GM13977 (cell line): ENCODE measurements at regions not wholly inside any gene's neighbourhood (a gene's known extent, or its start where the extent isn't known, plus 50 kb on each side); places are given as distances from the start of the nearest gene placed in this dataset.

ENCODE experiments used
- DNase-seq: peaks from one replicate; pipeline ENCODE4 v3.0.0; 2012; ENCODE audit warnings: low spot score
- CTCF ChIP-seq: IDR thresholded peaks from 2 replicates; pipeline ENCODE4 v1.5.1; 2012; ENCODE audit warnings: mild to moderate bottlenecking, control low read depth; ENCODE audit not compliant: insufficient read depth; ENCODE audit errors: extremely low read depth, missing control alignments
- in situ Hi-C: fragments of 300-500 bp; cut with MboI; formaldehyde crosslinking; loops from one replicate; pipeline ENCODE4 v1.12.0; 2022; ENCODE audit warnings: low sequenced_read_pairs, low pct_unique_long_range_greater_than_20kb, mixed read lengths, inconsistent platforms; ENCODE audit not compliant: unreplicated experiment

GRCh38 chr5:39518516-39518915 lies 93.7 kb upstream of the DAB2 start:
- no peak for DNase-seq
- in situ Hi-C loops = no loop called here
- TF ChIP-seq CTCF = no peak

GRCh38 chr5:39517800-39518199 lies 93.0 kb upstream of the DAB2 start:
- in situ Hi-C loops = no loop called here
- TF ChIP-seq CTCF = no peak

GRCh38 chr5:39515881-39516280 lies 91.1 kb upstream of the DAB2 start:
- no peak for TF ChIP-seq CTCF
- in situ Hi-C loops = no loop called here

More at GRCh38 chr5:39517800-39518199, 93.0 kb upstream of the DAB2 start:
- no peak for DNase-seq

GRCh38 chr5:39513236-39513635 lies 88.5 kb upstream of the DAB2 start:
- no peak for DNase-seq
- TF ChIP-seq CTCF = no peak
- in situ Hi-C loops = no loop called here

More at GRCh38 chr5:39515881-39516280, 91.1 kb upstream of the DAB2 start:
- DNase-seq = no peak

GRCh38 chr5:39506211-39506610 lies 81.4 kb upstream of the DAB2 start:
- no peak for DNase-seq
- in situ Hi-C loops = no loop called here
- TF ChIP-seq CTCF = no peak

- in situ Hi-C loops = no loop called here
- DNase-seq = no peak
- TF ChIP-seq CTCF = no peak
Measured at GRCh38 chr5:39505791-39506190, 81.0 kb upstream of the DAB2 start.

- no peak for TF ChIP-seq CTCF
- DNase-seq = no peak
- in situ Hi-C loops = no loop called here
Measured at GRCh38 chr5:39505363-39505762, 80.6 kb upstream of the DAB2 start.
